H9 (cell line): ENCODE measurements at regions not wholly inside any gene's neighbourhood (a gene's known extent, or its start where the extent isn't known, plus 50 kb on each side); places are given as distances from the start of the nearest gene placed in this dataset.

ENCODE experiments used
- DNase-seq: peaks from one replicate; pipeline ENCODE4 v3.0.0-alpha.2; 2017
- H2AFZ ChIP-seq: one replicate; pipeline ENCODE4 v1.6.1; 2013; ENCODE audit warnings: mild to moderate bottlenecking, low read length, control low read depth, moderate library complexity
- H2AK5ac ChIP-seq: 2 replicates; pipeline ENCODE4 v1.6.1; 2013; ENCODE audit warnings: low read length, control low read depth, mixed read lengths; ENCODE audit not compliant: insufficient read length
- H2BK120ac ChIP-seq: one replicate; pipeline ENCODE4 v1.6.1; 2013; ENCODE audit warnings: low read depth, mild to moderate bottlenecking, low read length, control low read depth, inconsistent platforms; ENCODE audit not compliant: poor library complexity, severe bottlenecking
- H2BK12ac ChIP-seq: 2 replicates; pipeline ENCODE4 v1.6.1; 2013; ENCODE audit warnings: low read length, control low read depth, mixed read lengths, low read depth; ENCODE audit not compliant: insufficient read length
- H2BK15ac ChIP-seq: 2 replicates; pipeline ENCODE4 v1.6.1; 2013; ENCODE audit warnings: low read depth, low read length, control low read depth
- H2BK20ac ChIP-seq: one replicate; pipeline ENCODE4 v1.6.1; 2013; ENCODE audit warnings: low read depth, mild to moderate bottlenecking, low read length, control low read depth, inconsistent platforms; ENCODE audit not compliant: poor library complexity, severe bottlenecking
- H2BK5ac ChIP-seq: 2 replicates; pipeline ENCODE4 v1.6.1; 2013; ENCODE audit warnings: low read length, control low read depth, mixed read lengths; ENCODE audit not compliant: insufficient read length
- H3K14ac ChIP-seq: 2 replicates; pipeline ENCODE4 v1.6.1; 2013; ENCODE audit warnings: low read length, control low read depth; ENCODE audit not compliant: insufficient read depth
- H3K18ac ChIP-seq: 2 replicates; pipeline ENCODE4 v1.6.1; 2013; ENCODE audit warnings: low read depth, mild to moderate bottlenecking, mixed read lengths, low read length, control low read depth; ENCODE audit not compliant: insufficient read length
- H3K23ac ChIP-seq: 2 replicates; pipeline ENCODE4 v1.6.1; 2013; ENCODE audit warnings: low read length, control low read depth, mixed read lengths, low read depth; ENCODE audit not compliant: insufficient read length
- H3K23me2 ChIP-seq: 2 replicates; pipeline ENCODE4 v1.6.1; 2013; ENCODE audit warnings: low read depth, mild to moderate bottlenecking, mixed read lengths, low read length, control low read depth; ENCODE audit not compliant: insufficient read length, poor library complexity, severe bottlenecking
- H3K27ac ChIP-seq: 2 replicates; pipeline ENCODE4 v1.5.1; 2013; ENCODE audit warnings: low read length, control low read depth, mixed read lengths, low read depth; ENCODE audit not compliant: insufficient read length
- H3K27me3 ChIP-seq: 2 replicates; pipeline ENCODE4 v1.6.1; 2013; ENCODE audit warnings: low read length, control low read depth, inconsistent platforms; ENCODE audit not compliant: insufficient read depth
- H3K4ac ChIP-seq: 2 replicates; pipeline ENCODE4 v1.6.1; 2013; ENCODE audit warnings: low read depth, mild to moderate bottlenecking, control low read depth, inconsistent platforms, low read length, moderate library complexity
- H3K4me1 ChIP-seq: 2 replicates; pipeline ENCODE4 v1.6.1; 2013; ENCODE audit warnings: low read length, control low read depth, inconsistent platforms; ENCODE audit not compliant: insufficient read depth
- H3K4me2 ChIP-seq: 2 replicates; pipeline ENCODE4 v1.6.1; 2013; ENCODE audit warnings: low read length, control low read depth, mixed read lengths; ENCODE audit not compliant: insufficient read length, insufficient read depth
- H3K56ac ChIP-seq: 2 replicates; pipeline ENCODE4 v1.6.1; 2013; ENCODE audit warnings: low read depth, mild to moderate bottlenecking, mixed read lengths, low read length, control low read depth; ENCODE audit not compliant: insufficient read length
- H3K79me1 ChIP-seq: 2 replicates; pipeline ENCODE4 v1.6.1; 2013; ENCODE audit warnings: low read depth, mild to moderate bottlenecking, moderate library complexity, low read length, control low read depth, inconsistent platforms; ENCODE audit not compliant: insufficient read depth, poor library complexity, severe bottlenecking
- H3K79me2 ChIP-seq: 2 replicates; pipeline ENCODE4 v1.6.1; 2013; ENCODE audit warnings: low read length, control low read depth, inconsistent platforms; ENCODE audit not compliant: insufficient read depth
- H3K9ac ChIP-seq: 2 replicates; pipeline ENCODE4 v1.6.1; 2013; ENCODE audit warnings: low read length, control low read depth, mixed read lengths; ENCODE audit not compliant: insufficient read length; ENCODE audit errors: extremely low read depth
- H3K9me3 ChIP-seq: one replicate; pipeline ENCODE4 v1.6.1; 2013; ENCODE audit warnings: low read depth, low read length, inconsistent platforms; ENCODE audit not compliant: control insufficient read depth
- H3T11ph ChIP-seq: one replicate; pipeline ENCODE4 v1.6.1; 2013; ENCODE audit warnings: mild to moderate bottlenecking, low read length, control low read depth, inconsistent platforms
- H4K20me1 ChIP-seq: one replicate; pipeline ENCODE4 v1.6.1; 2013; ENCODE audit not compliant: control insufficient read depth, insufficient read length, insufficient read depth
- H4K5ac ChIP-seq: 2 replicates; pipeline ENCODE4 v1.6.1; 2013; ENCODE audit warnings: low read depth, mild to moderate bottlenecking, mixed read lengths, low read length, control low read depth; ENCODE audit not compliant: insufficient read length
- H4K8ac ChIP-seq: replicated peaks from 2 replicates; pipeline ENCODE4 v1.6.1; 2013; ENCODE audit warnings: low read length, control low read depth, mixed read lengths, low read depth; ENCODE audit not compliant: insufficient read length
- H4K91ac ChIP-seq: 2 replicates; pipeline ENCODE4 v1.6.1; 2013; ENCODE audit warnings: low read depth, mild to moderate bottlenecking, moderate library complexity, mixed read lengths, low read length, control low read depth; ENCODE audit not compliant: insufficient read length
- H3K27ac Mint-ChIP-seq, 3 experiments: 2 replicates in 2 of 3; 3 replicates in 1 of 3; pipeline ENCODE4 v1.8.0; 2020 to 2021; ENCODE audit warnings: mixed read lengths in 3 of 3, mild to moderate bottlenecking in 1 of 3, moderate library complexity in 1 of 3
- H3K27me3 Mint-ChIP-seq: 2 replicates; pipeline ENCODE4 v1.8.0; 2021; ENCODE audit warnings: low read depth, mild to moderate bottlenecking, moderate library complexity, mixed read lengths
- H3K36me3 Mint-ChIP-seq, 3 experiments: 2 replicates in 2 of 3; 3 replicates in 1 of 3; pipeline ENCODE4 v1.8.0; 2020 to 2021; ENCODE audit warnings: low read depth in 3 of 3, mixed read lengths in 3 of 3; ENCODE audit not compliant: insufficient read depth in 1 of 3
- H3K4me1 Mint-ChIP-seq, 2 experiments: 2 replicates each; pipeline ENCODE4 v1.8.0; 2020; ENCODE audit warnings: mixed read lengths in 2 of 2
- H3K4me3 Mint-ChIP-seq, 2 experiments: 2 replicates in 1 of 2; 3 replicates in 1 of 2; pipeline ENCODE4 v1.8.0; 2020 to 2021; ENCODE audit warnings: mild to moderate bottlenecking in 2 of 2, mixed read lengths in 2 of 2, moderate library complexity in 1 of 2
- H3K9me3 Mint-ChIP-seq, 2 experiments: 2 replicates in 1 of 2; 3 replicates in 1 of 2; pipeline ENCODE4 v1.8.0; 2020; ENCODE audit warnings: mild to moderate bottlenecking in 2 of 2, mixed read lengths in 2 of 2, moderate library complexity in 1 of 2
- WGBS: extraction: QIAGEN DNeasy Blood & Tissue Kit; methylation state at CpG from one replicate; pipeline ENCODE4 v1.1.7; 2013; ENCODE audit warnings: missing lambda C conversion rate, low lambda C conversion rate, mixed read lengths; ENCODE audit not compliant: insufficient read length; ENCODE audit errors: extremely low coverage; 5-methylcytosine and 5-hydroxymethylcytosine counted together
- TF ChIP-seq, protein P1 (sequence below): fragments of 200-600 bp; sonication (generic); conservative IDR thresholded peaks from 3 replicates; pipeline ENCODE4 v1.8.0; 2021; ENCODE audit warnings: antibody characterized with exemption, mild to moderate bottlenecking

DNA sequence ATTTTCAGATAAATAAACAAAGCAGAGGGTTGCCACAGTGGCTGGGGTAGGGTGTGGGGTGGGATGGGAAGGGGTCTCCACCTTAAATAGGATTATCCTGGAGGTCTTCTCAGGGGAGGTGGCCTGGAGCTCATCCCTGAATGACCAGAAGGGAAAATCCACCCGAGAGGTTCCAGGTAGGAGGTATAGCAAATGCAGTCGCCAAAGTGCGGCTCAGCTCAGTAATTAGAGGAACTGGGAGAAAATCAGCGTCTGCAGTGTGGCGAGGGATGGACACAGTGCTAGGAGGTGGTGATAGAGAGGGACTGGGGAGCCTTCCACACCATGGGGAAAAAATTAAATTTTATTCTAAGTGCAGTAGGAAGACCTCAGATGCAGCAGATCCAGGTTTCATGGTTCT is 584.5 kb downstream of the MATN1 start:
- Histone ChIP-seq H4K20me1 (no peaks in the 10 kb centered on the region), H3K27ac (no peak overlapping the region), H2BK120ac (no peak overlapping the region), H2BK12ac (no peak overlapping the region), H3K9me3 (peaks cover 7% of the 10 kb centered on the region), H2BK20ac (no peak overlapping the region), H3K23me2 (no peaks in the 10 kb centered on the region), H3K18ac (no peak overlapping the region), H4K8ac (no peak overlapping the region), H3K4ac (no peak overlapping the region), H3K9ac (no peak overlapping the region), H3K79me1 (no peaks in the 10 kb centered on the region), H3K79me2 (no peaks in the 10 kb centered on the region), H2AFZ (no peak overlapping the region), H3K4me2 (no peak overlapping the region), H3K23ac (no peak overlapping the region), H4K5ac (no peak overlapping the region), H2AK5ac (no peak overlapping the region), H4K91ac (no peak overlapping the region), H2BK15ac (no peak overlapping the region), H2BK5ac (no peak overlapping the region), H3T11ph (no peak overlapping the region), H3K4me1 (no peaks in the 10 kb centered on the region), H3K56ac (no peak overlapping the region), H3K14ac (no peak overlapping the region), H3K27me3 (no peaks in the 10 kb centered on the region)
- Mint-ChIP-seq H3K36me3 (peaks cover 2 to 6% (median 2%) of the 10 kb centered on the region in 3 experiments; a peak in 5 of 7 replicates), H3K9me3 (peaks cover 10 to 15% of the 10 kb centered on the region in 2 experiments), H3K27me3 (peaks cover 6% of the 10 kb centered on the region), H3K4me1 (no peaks in the 10 kb centered on the region), H3K27ac (no peak overlapping the region), H3K4me3 (no peak overlapping the region)
- TF ChIP-seq, protein P1, sequence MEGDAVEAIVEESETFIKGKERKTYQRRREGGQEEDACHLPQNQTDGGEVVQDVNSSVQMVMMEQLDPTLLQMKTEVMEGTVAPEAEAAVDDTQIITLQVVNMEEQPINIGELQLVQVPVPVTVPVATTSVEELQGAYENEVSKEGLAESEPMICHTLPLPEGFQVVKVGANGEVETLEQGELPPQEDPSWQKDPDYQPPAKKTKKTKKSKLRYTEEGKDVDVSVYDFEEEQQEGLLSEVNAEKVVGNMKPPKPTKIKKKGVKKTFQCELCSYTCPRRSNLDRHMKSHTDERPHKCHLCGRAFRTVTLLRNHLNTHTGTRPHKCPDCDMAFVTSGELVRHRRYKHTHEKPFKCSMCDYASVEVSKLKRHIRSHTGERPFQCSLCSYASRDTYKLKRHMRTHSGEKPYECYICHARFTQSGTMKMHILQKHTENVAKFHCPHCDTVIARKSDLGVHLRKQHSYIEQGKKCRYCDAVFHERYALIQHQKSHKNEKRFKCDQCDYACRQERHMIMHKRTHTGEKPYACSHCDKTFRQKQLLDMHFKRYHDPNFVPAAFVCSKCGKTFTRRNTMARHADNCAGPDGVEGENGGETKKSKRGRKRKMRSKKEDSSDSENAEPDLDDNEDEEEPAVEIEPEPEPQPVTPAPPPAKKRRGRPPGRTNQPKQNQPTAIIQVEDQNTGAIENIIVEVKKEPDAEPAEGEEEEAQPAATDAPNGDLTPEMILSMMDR, result no peak
- no CpG with 5 or more reads among the region's 5 CpGs for WGBS
- DNase-seq, result no peak
